ENCODE measurements at regions not wholly inside any gene's neighbourhood (a gene's known extent, or its start where the extent isn't known, plus 50 kb on each side); places are given as distances from the start of the nearest gene placed in this dataset.

- TF ChIP-seq CTCF (IDR thresholded peaks at IDR 0.05; ENCODE audit: insufficient read depth, low read length, poor library complexity, severe bottlenecking): no peak
- Histone ChIP-seq H3K36me3 (ENCODE audit: control insufficient read depth, insufficient read depth, low read length) (no peaks in the 10 kb centered on the region), H3K27me3 (ENCODE audit: control insufficient read depth, insufficient read depth, low read length) (no peaks in the 10 kb centered on the region), H3K4me3 (ENCODE audit: low read depth, low read length) (no peak overlapping the region)
- no peak for DNase-seq (ENCODE audit: low read depth)
These were observed 94.3 kb upstream of the DAB2 start for GRCh38 chr5:39519079-39519478.

GRCh38 chr5:39518516-39518915 lies 93.7 kb upstream of the DAB2 start:
- Histone ChIP-seq H3K27me3 (ENCODE audit: control insufficient read depth, insufficient read depth, low read length) (no peaks in the 10 kb centered on the region), H3K36me3 (ENCODE audit: control insufficient read depth, insufficient read depth, low read length) (no peaks in the 10 kb centered on the region), H3K4me3 (ENCODE audit: low read depth, low read length) (no peak overlapping the region)
- no peak for TF ChIP-seq CTCF (IDR thresholded peaks at IDR 0.05; ENCODE audit: insufficient read depth, low read length, poor library complexity, severe bottlenecking)
- DNase-seq (ENCODE audit: low read depth): no peak

- no peak for TF ChIP-seq CTCF (IDR thresholded peaks at IDR 0.05; ENCODE audit: insufficient read depth, low read length, poor library complexity, severe bottlenecking)
- peak; percentile 80 for DNase-seq (ENCODE audit: low read depth)
- H3K36me3 ChIP-seq (ENCODE audit: control insufficient read depth, insufficient read depth, low read length): no peaks in the 10 kb centered on the region
- no peak overlapping the region for H3K4me3 ChIP-seq (ENCODE audit: low read depth, low read length)
- no peaks in the 10 kb centered on the region for H3K27me3 ChIP-seq (ENCODE audit: control insufficient read depth, insufficient read depth, low read length)
These were observed 93.0 kb upstream of the DAB2 start for GRCh38 chr5:39517800-39518199.

GRCh38 chr5:39515881-39516280 lies 91.1 kb upstream of the DAB2 start:
- TF ChIP-seq CTCF (IDR thresholded peaks at IDR 0.05; ENCODE audit: insufficient read depth, low read length, poor library complexity, severe bottlenecking): no peak
- H3K36me3 ChIP-seq (ENCODE audit: control insufficient read depth, insufficient read depth, low read length): no peaks in the 10 kb centered on the region

GRCh38 chr5:39513236-39513635 lies 88.5 kb upstream of the DAB2 start:
- no peaks in the 10 kb centered on the region for H3K36me3 ChIP-seq (ENCODE audit: control insufficient read depth, insufficient read depth, low read length)

More at GRCh38 chr5:39515881-39516280, 91.1 kb upstream of the DAB2 start:
- Histone ChIP-seq H3K4me3 (ENCODE audit: low read depth, low read length) (no peak overlapping the region), H3K27me3 (ENCODE audit: control insufficient read depth, insufficient read depth, low read length) (no peaks in the 10 kb centered on the region)
- DNase-seq (ENCODE audit: low read depth): no peak

More at GRCh38 chr5:39513236-39513635, 88.5 kb upstream of the DAB2 start:
- TF ChIP-seq CTCF (IDR thresholded peaks at IDR 0.05; ENCODE audit: insufficient read depth, low read length, poor library complexity, severe bottlenecking): no peak
- no peaks in the 10 kb centered on the region for H3K27me3 ChIP-seq (ENCODE audit: control insufficient read depth, insufficient read depth, low read length)
- no peak overlapping the region for H3K4me3 ChIP-seq (ENCODE audit: low read depth, low read length)
- no peak for DNase-seq (ENCODE audit: low read depth)

Measured in kidney epithelial cell (primary cell).